OCI-LY1 (cell line): ENCODE measurements at regions not wholly inside any gene's neighbourhood (a gene's known extent, or its start where the extent isn't known, plus 50 kb on each side); places are given as distances from the start of the nearest gene placed in this dataset.

Source experiments
- H2AFZ ChIP-seq: fragments of 200-600 bp; sonication (generic), shearing (Covaris generic); 2 replicates; pipeline ENCODE4 v1.6.0; 2014; ENCODE audit warnings: antibody characterized with exemption, mild to moderate bottlenecking, low read length
- H3F3A ChIP-seq: fragments of 200-600 bp; sonication (generic), shearing (Covaris generic); 2 replicates; pipeline ENCODE4 v1.6.0; 2014; ENCODE audit warnings: mild to moderate bottlenecking, antibody characterized with exemption, low read length, moderate library complexity; ENCODE audit not compliant: insufficient read depth
- H3K27ac ChIP-seq: fragments of 200-600 bp; sonication (generic); 2 replicates; pipeline ENCODE4 v1.5.1; 2014; ENCODE audit warnings: low read length, mixed run types, mild to moderate bottlenecking, low read depth; ENCODE audit not compliant: poor library complexity, severe bottlenecking
- H3K27me3 ChIP-seq: fragments of 200-600 bp; sonication (generic); 2 replicates; pipeline ENCODE4 v1.6.0; 2014; ENCODE audit warnings: antibody characterized with exemption, mild to moderate bottlenecking, low read length, moderate library complexity; ENCODE audit not compliant: insufficient read depth
- H3K36me3 ChIP-seq: fragments of 200-600 bp; sonication (generic); 2 replicates; pipeline ENCODE4 v1.6.1; 2014; ENCODE audit warnings: mild to moderate bottlenecking, antibody characterized with exemption, low read length, moderate library complexity, mixed read lengths; ENCODE audit not compliant: insufficient read depth
- H3K4me1 ChIP-seq: fragments of 200-600 bp; sonication (generic); 2 replicates; pipeline ENCODE4 v1.5.1; 2014; ENCODE audit warnings: mild to moderate bottlenecking, low read length, moderate library complexity; ENCODE audit not compliant: insufficient read depth, severe bottlenecking
- H3K4me2 ChIP-seq: fragments of 200-600 bp; sonication (generic), shearing (Covaris generic); 2 replicates; pipeline ENCODE4 v1.6.1; 2014; ENCODE audit warnings: low read length
- H3K4me3 ChIP-seq: fragments of 200-600 bp; sonication (generic); 2 replicates; pipeline ENCODE4 v1.5.1; 2014; ENCODE audit warnings: low read length, low read depth, mild to moderate bottlenecking, mixed read lengths; ENCODE audit not compliant: poor library complexity, severe bottlenecking
- H3K79me2 ChIP-seq: fragments of 200-600 bp; shearing (Covaris generic); 2 replicates; pipeline ENCODE4 v1.6.1; 2016; ENCODE audit warnings: mixed run types, low read length, mixed read lengths; ENCODE audit not compliant: insufficient read depth
- H3K9ac ChIP-seq: fragments of 200-600 bp; sonication (generic), shearing (Covaris generic); 2 replicates; pipeline ENCODE4 v1.6.1; 2014; ENCODE audit warnings: mild to moderate bottlenecking, low read length, mixed read lengths
- H3K9me2 ChIP-seq: fragments of 200-600 bp; sonication (generic), shearing (Covaris generic); 2 replicates; pipeline ENCODE4 v1.6.1; 2014; ENCODE audit warnings: low read depth, mild to moderate bottlenecking, low read length, mixed read lengths
- H3K9me3 ChIP-seq: fragments of 200-600 bp; shearing (Covaris generic); 2 replicates; pipeline ENCODE4 v1.6.1; 2014; ENCODE audit warnings: low read length, mixed read lengths
- H4K20me1 ChIP-seq: fragments of 200-600 bp; sonication (generic), shearing (Covaris generic); 2 replicates; pipeline ENCODE4 v1.6.0; 2016; ENCODE audit warnings: mild to moderate bottlenecking, low read length; ENCODE audit not compliant: insufficient read depth
- CTCF ChIP-seq: fragments of 200-600 bp; sonication (generic), shearing (Covaris generic); IDR thresholded peaks from 2 replicates; pipeline ENCODE4 v1.5.1; 2017; ENCODE audit warnings: mild to moderate bottlenecking, antibody characterized with exemption, low read length, moderate library complexity, mixed read lengths
- EZH2 ChIP-seq: fragments of 200-600 bp; sonication (generic), shearing (Covaris generic); IDR thresholded peaks from 2 replicates; pipeline ENCODE4 v1.8.0; 2017; ENCODE audit warnings: borderline replicate concordance, mixed run types, mild to moderate bottlenecking, antibody characterized with exemption, low read length, moderate library complexity, mixed read lengths

GRCh38 chr13:83136660-83137059 is 745.6 kb downstream of the SLITRK1 start:
- Histone ChIP-seq H3K4me1 (no peaks in the 10 kb centered on the region), H2AFZ (no peak overlapping the region), H3K27me3 (no peaks in the 10 kb centered on the region), H3K36me3 (no peaks in the 10 kb centered on the region), H3K9ac (no peak overlapping the region), H3K9me2 (no peaks in the 10 kb centered on the region), H3F3A (no peaks in the 10 kb centered on the region), H4K20me1 (no peaks in the 10 kb centered on the region), H3K27ac (no peak overlapping the region), H3K4me2 (no peak overlapping the region), H3K4me3 (no peak overlapping the region), H3K79me2 (no peaks in the 10 kb centered on the region), H3K9me3 (no peaks in the 10 kb centered on the region)
- no peak for TF ChIP-seq EZH2
- no peak for TF ChIP-seq CTCF

- no peaks in the 10 kb centered on the region for H3F3A ChIP-seq
- H3K79me2 ChIP-seq = no peaks in the 10 kb centered on the region
- no peak overlapping the region for H3K4me3 ChIP-seq
- no peak overlapping the region for H3K9ac ChIP-seq
- H3K27me3 ChIP-seq = no peaks in the 10 kb centered on the region
- no peaks in the 10 kb centered on the region for H4K20me1 ChIP-seq
- H2AFZ ChIP-seq = no peak overlapping the region
- H3K4me2 ChIP-seq = no peak overlapping the region
- no peaks in the 10 kb centered on the region for H3K9me3 ChIP-seq
- TF ChIP-seq EZH2 = no peak
- TF ChIP-seq CTCF = no peak
- H3K9me2 ChIP-seq = no peaks in the 10 kb centered on the region
- H3K36me3 ChIP-seq = no peaks in the 10 kb centered on the region
- no peaks in the 10 kb centered on the region for H3K4me1 ChIP-seq
- no peak overlapping the region for H3K27ac ChIP-seq
Measured at GRCh38 chr13:83125791-83126190, 756.5 kb downstream of the SLITRK1 start.

- Histone ChIP-seq H3K79me2 (no peaks in the 10 kb centered on the region), H3K9ac (no peak overlapping the region), H3K4me1 (no peaks in the 10 kb centered on the region), H3K36me3 (no peaks in the 10 kb centered on the region), H3K4me3 (no peak overlapping the region), H3K27me3 (no peaks in the 10 kb centered on the region), H3K9me3 (no peaks in the 10 kb centered on the region), H3F3A (no peaks in the 10 kb centered on the region), H2AFZ (no peak overlapping the region), H3K27ac (no peak overlapping the region), H3K9me2 (no peaks in the 10 kb centered on the region), H3K4me2 (no peak overlapping the region), H4K20me1 (no peaks in the 10 kb centered on the region)
- TF ChIP-seq EZH2 = no peak
- no peak for TF ChIP-seq CTCF
Measured at GRCh38 chr13:83121896-83122295, 760.4 kb downstream of the SLITRK1 start.
